Progenitor cell of endocrine pancreas (in vitro differentiated cells): ENCODE measurements at regions not wholly inside any gene's neighbourhood (a gene's known extent, or its start where the extent isn't known, plus 50 kb on each side); places are given as distances from the start of the nearest gene placed in this dataset.

Experiments
- DNase-seq: peaks from one replicate; pipeline ENCODE4 v3.0.0; 2021; ENCODE audit warnings: low spot score; ENCODE audit not compliant: unreplicated experiment
- H3K27ac Mint-ChIP-seq: 2 replicates; pipeline ENCODE4 v1.8.0; 2021; ENCODE audit warnings: mild to moderate bottlenecking, moderate library complexity, mixed read lengths
- H3K27me3 Mint-ChIP-seq: 2 replicates; pipeline ENCODE4 v1.8.0; 2021; ENCODE audit warnings: mixed read lengths
- H3K36me3 Mint-ChIP-seq: 2 replicates; pipeline ENCODE4 v1.8.0; 2022; ENCODE audit warnings: mixed read lengths; ENCODE audit not compliant: insufficient read depth
- H3K4me1 Mint-ChIP-seq: 2 replicates; pipeline ENCODE4 v1.8.0; 2021; ENCODE audit warnings: low read depth, mixed read lengths
- H3K4me3 Mint-ChIP-seq: 2 replicates; pipeline ENCODE4 v1.8.0; 2021; ENCODE audit warnings: low read depth, mild to moderate bottlenecking, moderate library complexity, mixed read lengths
- H3K9me3 Mint-ChIP-seq: 2 replicates; pipeline ENCODE4 v1.8.0; 2021; ENCODE audit warnings: low read depth, mixed read lengths
- CTCF ChIP-seq: fragments of 200-600 bp; sonication (generic); IDR thresholded peaks from one replicate; pipeline ENCODE4 v1.5.0; 2021; ENCODE audit warnings: antibody characterized with exemption, mild to moderate bottlenecking; ENCODE audit not compliant: unreplicated experiment

- Mint-ChIP-seq H3K4me1 (no peaks in the 10 kb centered on the region), H3K36me3 (no peaks in the 10 kb centered on the region), H3K27me3 (no peaks in the 10 kb centered on the region), H3K4me3 (no peak overlapping the region), H3K9me3 (no peaks in the 10 kb centered on the region), H3K27ac (peak overlapping the region; percentile 6)
- no peak for TF ChIP-seq CTCF
- DNase-seq, result no peak
Observed at GRCh38 chr3:177287231-177287630, 89.9 kb upstream of the TBL1XR1 start.

GRCh38 chr3:177290633-177291032 lies 93.4 kb upstream of the TBL1XR1 start:
- TF ChIP-seq CTCF, result no peak
- no peaks in the 10 kb centered on the region for H3K27me3 Mint-ChIP-seq
- peaks cover 8% of the 10 kb centered on the region for H3K4me1 Mint-ChIP-seq
- no peak for DNase-seq
- no peaks in the 10 kb centered on the region for H3K9me3 Mint-ChIP-seq
- no peak overlapping the region for H3K4me3 Mint-ChIP-seq
- H3K27ac Mint-ChIP-seq, result no peak overlapping the region
- H3K36me3 Mint-ChIP-seq, result no peaks in the 10 kb centered on the region

GRCh38 chr3:177294221-177294620 lies 96.9 kb upstream of the TBL1XR1 start:
- DNase-seq, result no peak
- no peaks in the 10 kb centered on the region for H3K9me3 Mint-ChIP-seq
- no peak overlapping the region for H3K27ac Mint-ChIP-seq
- H3K4me3 Mint-ChIP-seq, result no peak overlapping the region
- H3K4me1 Mint-ChIP-seq, result peaks cover 8% of the 10 kb centered on the region
- no peak for TF ChIP-seq CTCF
- no peaks in the 10 kb centered on the region for H3K36me3 Mint-ChIP-seq
- H3K27me3 Mint-ChIP-seq, result no peaks in the 10 kb centered on the region

- no peak overlapping the region for H3K4me3 Mint-ChIP-seq
Observed at GRCh38 chr3:177295116-177295515, 97.8 kb upstream of the TBL1XR1 start.

GRCh38 chr3:177299250-177299649 lies 102.0 kb upstream of the TBL1XR1 start:
- Mint-ChIP-seq H3K4me1 (peaks cover 20% of the 10 kb centered on the region), H3K27ac (no peak overlapping the region)

More at GRCh38 chr3:177295116-177295515, 97.8 kb upstream of the TBL1XR1 start:
- Mint-ChIP-seq H3K27me3 (no peaks in the 10 kb centered on the region), H3K36me3 (no peaks in the 10 kb centered on the region), H3K27ac (no peak overlapping the region), H3K9me3 (no peaks in the 10 kb centered on the region), H3K4me1 (peaks cover 11% of the 10 kb centered on the region)
- no peak for TF ChIP-seq CTCF
- DNase-seq, result no peak

More at GRCh38 chr3:177299250-177299649, 102.0 kb upstream of the TBL1XR1 start:
- DNase-seq, result no peak
- no peak for TF ChIP-seq CTCF
- H3K9me3 Mint-ChIP-seq, result no peaks in the 10 kb centered on the region
- H3K4me3 Mint-ChIP-seq, result no peak overlapping the region
- no peaks in the 10 kb centered on the region for H3K27me3 Mint-ChIP-seq
- no peaks in the 10 kb centered on the region for H3K36me3 Mint-ChIP-seq
